OCI-LY7 (cell line): ENCODE measurements at regions not wholly inside any gene's neighbourhood (a gene's known extent, or its start where the extent isn't known, plus 50 kb on each side); places are given as distances from the start of the nearest gene placed in this dataset.

Source experiments
- EZH2phosphoT487 ChIP-seq: fragments of 200-600 bp; sonication (generic); IDR thresholded peaks from 2 replicates; pipeline ENCODE4 v1.6.1; 2018; ENCODE audit warnings: low read depth, borderline replicate concordance, mild to moderate bottlenecking, mixed run types, antibody characterized with exemption, low read length, moderate library complexity, mixed read lengths
- TF ChIP-seq, protein P1 (sequence below): fragments of 200-600 bp; sonication (generic); conservative IDR thresholded peaks from 2 replicates; pipeline ENCODE4 v1.5.1; 2014; ENCODE audit warnings: mild to moderate bottlenecking, antibody characterized with exemption, low read length, moderate library complexity, mixed read lengths

GRCh38 chr6:2551705-2552104, 199.0 kb downstream of the MYLK4 start:
- TF ChIP-seq, protein P1, sequence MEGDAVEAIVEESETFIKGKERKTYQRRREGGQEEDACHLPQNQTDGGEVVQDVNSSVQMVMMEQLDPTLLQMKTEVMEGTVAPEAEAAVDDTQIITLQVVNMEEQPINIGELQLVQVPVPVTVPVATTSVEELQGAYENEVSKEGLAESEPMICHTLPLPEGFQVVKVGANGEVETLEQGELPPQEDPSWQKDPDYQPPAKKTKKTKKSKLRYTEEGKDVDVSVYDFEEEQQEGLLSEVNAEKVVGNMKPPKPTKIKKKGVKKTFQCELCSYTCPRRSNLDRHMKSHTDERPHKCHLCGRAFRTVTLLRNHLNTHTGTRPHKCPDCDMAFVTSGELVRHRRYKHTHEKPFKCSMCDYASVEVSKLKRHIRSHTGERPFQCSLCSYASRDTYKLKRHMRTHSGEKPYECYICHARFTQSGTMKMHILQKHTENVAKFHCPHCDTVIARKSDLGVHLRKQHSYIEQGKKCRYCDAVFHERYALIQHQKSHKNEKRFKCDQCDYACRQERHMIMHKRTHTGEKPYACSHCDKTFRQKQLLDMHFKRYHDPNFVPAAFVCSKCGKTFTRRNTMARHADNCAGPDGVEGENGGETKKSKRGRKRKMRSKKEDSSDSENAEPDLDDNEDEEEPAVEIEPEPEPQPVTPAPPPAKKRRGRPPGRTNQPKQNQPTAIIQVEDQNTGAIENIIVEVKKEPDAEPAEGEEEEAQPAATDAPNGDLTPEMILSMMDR = no peak
- no peak for TF ChIP-seq EZH2phosphoT487
